Heart right ventricle (tissue), 16 donors: ENCODE measurements at regions not wholly inside any gene's neighbourhood (a gene's known extent, or its start where the extent isn't known, plus 50 kb on each side); places are given as distances from the start of the nearest gene placed in this dataset.

Source experiments
- ATAC-seq, 8 donors: fragments of 200-7000 bp; cut with Tn5 transposase; one replicate each; pipeline ENCODE4 v1.9.1; 2020; ENCODE audit warnings: mild to moderate bottlenecking in 8 of 8, moderate library complexity in 8 of 8, moderate number of reproducible peaks in 1 of 8
- DNase-seq, 2 donors: peaks; one replicate each; pipeline ENCODE4 v3.0.0-alpha.2; 2020
- H3K27ac ChIP-seq, 10 donors: fragments of 200-600 bp; sonication (generic) in 2 of 10; one replicate each; pipeline versions ENCODE4 v1.5.0 to v1.8.0; 2020 to 2022; ENCODE audit warnings: mild to moderate bottlenecking in 3 of 10
- H3K27me3 ChIP-seq, 7 donors: fragments of 200-600 bp; one replicate each; pipeline ENCODE4 v1.8.0; 2021 to 2022; ENCODE audit warnings: mild to moderate bottlenecking in 2 of 7
- H3K36me3 ChIP-seq, 9 donors: fragments of 200-600 bp; sonication (generic) in 1 of 9; one replicate each; pipeline versions ENCODE4 v1.5.0 to v1.8.0; 2020 to 2022; ENCODE audit warnings: mild to moderate bottlenecking in 2 of 9
- H3K4me1 ChIP-seq, 9 donors: fragments of 200-600 bp; sonication (generic) in 1 of 9; one replicate each; pipeline versions ENCODE4 v1.5.0 to v1.8.0; 2020 to 2022; ENCODE audit warnings: mild to moderate bottlenecking in 4 of 9
- H3K4me3 ChIP-seq, 10 donors: fragments of 200-600 bp; sonication (generic) in 2 of 10; one replicate each; pipeline versions ENCODE4 v1.5.0 to v1.8.0; 2020 to 2022; ENCODE audit warnings: mild to moderate bottlenecking in 7 of 10, moderate library complexity in 2 of 10
- H3K9me3 ChIP-seq, 11 donors: fragments of 200-600 bp in 10 of 11; sonication (generic) in 2 of 11; one replicate each; pipeline versions ENCODE4 v1.5.0 to v1.8.0; 2013 to 2022; ENCODE audit warnings: mild to moderate bottlenecking in 2 of 11, control low read depth in 1 of 11, moderate library complexity in 1 of 11
- WGBS, 2 donors: extraction: QIAGEN DNeasy Blood & Tissue Kit; methylation state at CpG; one replicate each; pipeline ENCODE4 v1.1.7; 2013; ENCODE audit warnings: inconsistent platforms in 1 of 2; 5-methylcytosine and 5-hydroxymethylcytosine counted together
- intact Hi-C, 10 donors: fragments of 100-400 bp; cut with DNase I; formaldehyde crosslinking; loops; one replicate each; pipeline versions ENCODE4 v1.11.1 to v1.14.2; 2022
- TF ChIP-seq, protein P1 (sequence below), 9 donors: fragments of 200-600 bp; sonication (generic) in 2 of 9; IDR thresholded peaks; one replicate each; pipeline versions ENCODE4 v1.5.0 to v1.8.0; 2021 to 2022; ENCODE audit warnings: antibody characterized with exemption in 9 of 9, mild to moderate bottlenecking in 5 of 9, moderate library complexity in 1 of 9
- donor health status: Arrhythmogenic right ventricular cardiomyopathy.
- donor health status: ischemic (EF 13 %, LVEDD 7.1; RV severe dilation, severe dysfunction).
- donor health status: healthy with polysubstance abuse.
- donor health status: DM: no; HTN: yes; CAD: no.
- donor health status: DM: no; HTN: no; CAD: no.
- donor health status: ischemic (EF 25% LVEDD 6.9; RV normal size, moderate dysfunction).
- donor health status: ischemic (EF 25% LVEDD 5.7; RV mildly dilated, moderate dysfunction).
- donor health status: healthy.
- donor health status: DM: yes; HTN: yes; CAD: no.
- donor health status: Ischemic cardiomyopathy.
- donor health status: ischemic (EF 35%, LVEDD 5.7; RV mildly dilated, moderate dysfunction).
- donor health status: nonischemic (EF 11% LVEDD 7.7; RV severe dilation, severe dysfunction).
- donor health status: DM: yes; HTN: yes; CAD: no.
- donor health status: PGD.
- donor health status: ischemic (EF 29% LVEDD 5.4; RV normal size, mild dysfunction).
- donor health status: nonischemic (EF 23%, LVEDD 6.1; RV moderate dilation, normal function).

GRCh38 chr5:123817267-123817666 is 305.3 kb downstream of the CSNK1G3 start:
- Histone ChIP-seq H3K36me3 (no peaks in the 10 kb centered on the region), H3K4me3 (no peak overlapping the region), H3K27ac (no peak overlapping the region), H3K27me3 (no peaks in the 10 kb centered on the region), H3K9me3 (no peaks in the 10 kb centered on the region), H3K4me1 (peaks cover 0 to 23% (median 18%) of the 10 kb centered on the region in 9 donors)
- TF ChIP-seq, protein P1, sequence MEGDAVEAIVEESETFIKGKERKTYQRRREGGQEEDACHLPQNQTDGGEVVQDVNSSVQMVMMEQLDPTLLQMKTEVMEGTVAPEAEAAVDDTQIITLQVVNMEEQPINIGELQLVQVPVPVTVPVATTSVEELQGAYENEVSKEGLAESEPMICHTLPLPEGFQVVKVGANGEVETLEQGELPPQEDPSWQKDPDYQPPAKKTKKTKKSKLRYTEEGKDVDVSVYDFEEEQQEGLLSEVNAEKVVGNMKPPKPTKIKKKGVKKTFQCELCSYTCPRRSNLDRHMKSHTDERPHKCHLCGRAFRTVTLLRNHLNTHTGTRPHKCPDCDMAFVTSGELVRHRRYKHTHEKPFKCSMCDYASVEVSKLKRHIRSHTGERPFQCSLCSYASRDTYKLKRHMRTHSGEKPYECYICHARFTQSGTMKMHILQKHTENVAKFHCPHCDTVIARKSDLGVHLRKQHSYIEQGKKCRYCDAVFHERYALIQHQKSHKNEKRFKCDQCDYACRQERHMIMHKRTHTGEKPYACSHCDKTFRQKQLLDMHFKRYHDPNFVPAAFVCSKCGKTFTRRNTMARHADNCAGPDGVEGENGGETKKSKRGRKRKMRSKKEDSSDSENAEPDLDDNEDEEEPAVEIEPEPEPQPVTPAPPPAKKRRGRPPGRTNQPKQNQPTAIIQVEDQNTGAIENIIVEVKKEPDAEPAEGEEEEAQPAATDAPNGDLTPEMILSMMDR (IDR thresholded peaks at IDR 0.05): no peak
- intact Hi-C loops: no loop called here
- DNase-seq (no peak), ATAC-seq (no peak)
- WGBS, 2 donors: 87 to 88% methylated on average over 2 of the region's 2 CpGs

DNA sequence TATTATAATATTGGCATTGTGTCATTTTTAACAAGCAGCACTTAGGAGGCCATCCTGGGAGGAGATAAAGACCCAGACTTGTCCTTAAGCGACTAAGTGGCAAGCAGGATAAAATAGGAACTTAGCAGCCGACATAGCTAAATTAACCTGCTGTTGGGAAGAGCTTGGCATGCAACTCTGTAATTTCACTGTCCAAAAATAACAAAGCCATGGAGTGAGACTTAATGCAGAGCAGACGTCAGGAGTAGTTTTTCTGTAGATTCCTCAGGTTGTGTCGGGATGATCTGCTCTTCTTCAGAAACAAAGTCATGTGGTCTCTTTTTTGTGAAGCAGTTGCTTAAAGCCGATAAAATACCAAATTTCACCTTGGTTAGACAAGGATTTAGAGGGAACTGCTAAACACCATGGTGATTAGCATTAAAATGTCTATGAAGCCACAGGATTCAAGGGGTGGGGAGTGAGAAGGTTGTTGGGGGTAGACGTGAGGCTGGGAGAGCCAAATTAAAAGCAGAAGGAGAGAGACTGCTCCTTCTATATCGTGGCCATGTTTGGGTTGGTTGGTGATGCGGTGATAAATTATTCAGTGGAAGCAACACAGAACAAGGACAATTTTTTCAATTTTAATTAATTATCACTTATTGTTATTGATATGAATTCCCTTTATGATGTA is 303.0 kb downstream of the CSNK1G3 start:
- Histone ChIP-seq H3K4me1 (peaks cover 3 to 46% (median 28%) of the 10 kb centered on the region in 9 donors), H3K9me3 (no peaks in the 10 kb centered on the region), H3K27me3 (no peaks in the 10 kb centered on the region), H3K4me3 (no peak overlapping the region), H3K27ac (peak overlapping the region in 9 of 10 donors; percentile 6 to 76 (median 57)), H3K36me3 (no peaks in the 10 kb centered on the region)
- 32 to 45% methylated on average over 8 of the region's 8 CpGs for WGBS, 2 donors
- TF ChIP-seq, protein P1 (IDR thresholded peaks at IDR 0.05): no peak
- intact Hi-C loops: loop anchor here in 2 of 10 donors (5.0 kb wide), 3 partner anchors 58 to 143 kb away; no protein-coding TSS in a partner anchor
- ATAC-seq: peak in 7 of 8 donors; percentile 27 to 76 (median 65)
- no peak for DNase-seq

DNA sequence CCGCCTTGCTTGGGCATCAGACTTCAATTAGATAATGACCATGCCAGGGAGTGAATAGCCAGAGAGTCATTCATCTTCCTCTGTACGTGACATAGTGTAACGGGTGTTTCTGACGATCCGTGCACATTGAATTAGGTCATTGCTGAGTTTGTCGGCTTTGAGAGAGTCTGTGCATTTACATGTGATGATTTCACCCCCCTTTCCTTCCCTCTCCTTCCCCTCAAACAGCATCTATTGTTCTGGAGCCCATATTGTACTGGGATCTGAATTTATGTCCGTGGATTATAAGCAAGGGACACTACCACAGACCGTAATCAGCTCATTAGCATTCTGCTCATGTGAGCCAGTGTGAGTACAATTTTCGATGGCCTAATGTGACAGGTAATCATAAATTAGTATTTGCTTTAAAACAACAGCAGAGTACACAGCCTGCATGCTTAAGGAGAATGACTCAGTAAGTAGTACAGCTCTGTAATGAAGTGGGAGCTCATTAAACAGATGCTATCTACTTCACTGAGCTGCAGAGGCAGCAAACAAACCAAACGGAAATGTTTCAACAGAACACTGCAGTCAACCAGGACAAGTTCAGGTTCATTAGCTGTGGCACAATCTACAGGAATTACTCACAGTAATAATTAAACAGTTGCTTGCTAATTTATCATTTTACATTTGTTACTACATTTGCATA is 302.1 kb downstream of the CSNK1G3 start:
- H3K27me3 ChIP-seq: no peaks in the 10 kb centered on the region
- H3K9me3 ChIP-seq: no peaks in the 10 kb centered on the region
- H3K4me1 ChIP-seq: peaks cover 6 to 54% (median 35%) of the 10 kb centered on the region in 9 donors
- intact Hi-C loops: loop anchor here in 2 of 10 donors (5.0 kb wide), 3 partner anchors 57 to 142 kb away; no protein-coding TSS in a partner anchor
- H3K27ac ChIP-seq: peak overlapping the region in 9 of 10 donors; percentile 6 to 76 (median 57)
- ATAC-seq: peak; percentile 32 to 78 (median 73)
- 20 to 21% methylated on average over 10 of the region's 10 CpGs for whole genome bisulfite sequencing, 2 donors
- TF ChIP-seq, protein P1 (IDR thresholded peaks at IDR 0.05): no peak
- H3K36me3 ChIP-seq: no peaks in the 10 kb centered on the region
- H3K4me3 ChIP-seq: peak overlapping the region in 3 of 10 donors; percentile 0 to 20 (median 7)
- no peak for DNase-seq

- intact Hi-C loops: loop anchor here in 2 of 10 donors (5.0 kb wide), 3 partner anchors 56 to 141 kb away; no protein-coding TSS in a partner anchor
- ATAC-seq (no peak), DNase-seq (no peak)
- Histone ChIP-seq H3K27me3 (no peaks in the 10 kb centered on the region), H3K9me3 (no peaks in the 10 kb centered on the region), H3K4me1 (peaks cover 6 to 62% (median 43%) of the 10 kb centered on the region in 9 donors), H3K36me3 (no peaks in the 10 kb centered on the region), H3K4me3 (no peak overlapping the region), H3K27ac (peak overlapping the region in 2 of 10 donors; percentile 56 to 69)
- 92 to 93% methylated on average over 3 of the region's 3 CpGs for WGBS, 2 donors
- TF ChIP-seq, protein P1 (IDR thresholded peaks at IDR 0.05): no peak
Measured at GRCh38 chr5:123813264-123813663, 301.3 kb downstream of the CSNK1G3 start.
